ENCODE measurements at regions not wholly inside any gene's neighbourhood (a gene's known extent, or its start where the extent isn't known, plus 50 kb on each side); places are given as distances from the start of the nearest gene placed in this dataset.

DNA sequence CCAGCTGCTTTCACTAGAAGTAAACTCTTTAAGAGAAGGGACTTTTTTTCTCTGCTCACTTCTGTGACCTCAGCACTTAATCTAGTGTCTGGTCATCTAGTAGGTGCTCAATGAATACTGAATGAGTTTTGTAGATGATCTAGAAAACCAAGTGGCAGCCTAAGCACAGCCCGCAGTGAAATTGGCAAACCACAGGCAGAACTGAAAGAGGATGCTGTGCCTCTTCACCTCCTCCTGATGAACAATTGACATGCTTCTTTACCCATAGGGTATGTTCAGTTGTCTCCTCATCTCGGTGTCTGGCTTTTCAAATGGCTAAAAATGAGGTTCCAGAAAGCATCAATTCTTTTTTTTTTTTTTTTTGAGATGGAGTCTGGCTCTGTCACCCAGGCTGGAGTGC is 399.5 kb downstream of the RMST start:
- Mint-ChIP-seq H3K27me3 (ENCODE audit: low read depth) (no peaks in the 10 kb centered on the region), H3K27ac (no peak overlapping the region), H3K4me3 (no peak overlapping the region), H3K36me3 (ENCODE audit: insufficient read depth in 1 of 3, low read depth in 3 of 3) (peaks cover 0 to 4% (median 0%) of the 10 kb centered on the region in 3 experiments; a peak in 2 of 7 replicates), H3K4me1 (no peaks in the 10 kb centered on the region), H3K9me3 (peaks cover 2 to 6% of the 10 kb centered on the region in 2 experiments; a peak in 3 of 5 replicates)
- Histone ChIP-seq H4K20me1 (ENCODE audit: control insufficient read depth, insufficient read depth, insufficient read length) (no peaks in the 10 kb centered on the region), H3K56ac (ENCODE audit: insufficient read length, low read depth, low read length) (no peak overlapping the region), H3K4me2 (ENCODE audit: insufficient read depth, insufficient read length, low read length) (no peak overlapping the region), H3K18ac (ENCODE audit: insufficient read length, low read depth, low read length) (no peak overlapping the region), H3K23ac (ENCODE audit: insufficient read length, low read depth, low read length) (no peak overlapping the region), H3K14ac (ENCODE audit: insufficient read depth, low read length) (no peak overlapping the region), H2BK20ac (ENCODE audit: low read depth, low read length, poor library complexity, severe bottlenecking) (no peak overlapping the region), H3K23me2 (ENCODE audit: insufficient read length, low read depth, low read length, poor library complexity, severe bottlenecking) (no peaks in the 10 kb centered on the region), H3K9me3 (ENCODE audit: control insufficient read depth, low read depth, low read length) (no peaks in the 10 kb centered on the region), H2BK15ac (ENCODE audit: low read depth, low read length) (no peak overlapping the region), H2BK120ac (ENCODE audit: low read depth, low read length, poor library complexity, severe bottlenecking) (no peak overlapping the region), H3K27ac (ENCODE audit: insufficient read length, low read depth, low read length) (no peak overlapping the region), H4K8ac (replicated peaks; ENCODE audit: insufficient read length, low read depth, low read length) (no peak overlapping the region), H4K5ac (ENCODE audit: insufficient read length, low read depth, low read length) (no peak overlapping the region), H3K27me3 (ENCODE audit: insufficient read depth, low read length) (no peaks in the 10 kb centered on the region), H2AK5ac (ENCODE audit: insufficient read length, low read length) (no peak overlapping the region), H3K9ac (ENCODE audit: extremely low read depth, insufficient read length, low read length) (no peak overlapping the region), H3K4me1 (ENCODE audit: insufficient read depth, low read length) (no peaks in the 10 kb centered on the region), H4K91ac (ENCODE audit: insufficient read length, low read depth, low read length) (no peak overlapping the region), H2BK5ac (ENCODE audit: insufficient read length, low read length) (no peak overlapping the region), H2BK12ac (ENCODE audit: insufficient read length, low read depth, low read length) (no peak overlapping the region), H3K79me2 (ENCODE audit: insufficient read depth, low read length) (no peaks in the 10 kb centered on the region), H3K79me1 (ENCODE audit: insufficient read depth, low read depth, low read length, poor library complexity, severe bottlenecking) (no peaks in the 10 kb centered on the region), H3T11ph (ENCODE audit: low read length) (no peak overlapping the region), H2AFZ (ENCODE audit: low read length) (no peak overlapping the region), H3K4ac (ENCODE audit: low read depth, low read length) (no peak overlapping the region)
- WGBS (ENCODE audit: extremely low coverage, insufficient read length, low lambda C conversion rate) = no CpG with 5 or more reads among the region's 2 CpGs
- TF ChIP-seq, protein P1, sequence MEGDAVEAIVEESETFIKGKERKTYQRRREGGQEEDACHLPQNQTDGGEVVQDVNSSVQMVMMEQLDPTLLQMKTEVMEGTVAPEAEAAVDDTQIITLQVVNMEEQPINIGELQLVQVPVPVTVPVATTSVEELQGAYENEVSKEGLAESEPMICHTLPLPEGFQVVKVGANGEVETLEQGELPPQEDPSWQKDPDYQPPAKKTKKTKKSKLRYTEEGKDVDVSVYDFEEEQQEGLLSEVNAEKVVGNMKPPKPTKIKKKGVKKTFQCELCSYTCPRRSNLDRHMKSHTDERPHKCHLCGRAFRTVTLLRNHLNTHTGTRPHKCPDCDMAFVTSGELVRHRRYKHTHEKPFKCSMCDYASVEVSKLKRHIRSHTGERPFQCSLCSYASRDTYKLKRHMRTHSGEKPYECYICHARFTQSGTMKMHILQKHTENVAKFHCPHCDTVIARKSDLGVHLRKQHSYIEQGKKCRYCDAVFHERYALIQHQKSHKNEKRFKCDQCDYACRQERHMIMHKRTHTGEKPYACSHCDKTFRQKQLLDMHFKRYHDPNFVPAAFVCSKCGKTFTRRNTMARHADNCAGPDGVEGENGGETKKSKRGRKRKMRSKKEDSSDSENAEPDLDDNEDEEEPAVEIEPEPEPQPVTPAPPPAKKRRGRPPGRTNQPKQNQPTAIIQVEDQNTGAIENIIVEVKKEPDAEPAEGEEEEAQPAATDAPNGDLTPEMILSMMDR (conservative IDR thresholded peaks at IDR 0.05) = no peak
- DNase-seq = no peak

Measured in H9 (cell line).